IMR-90 (cell line): ENCODE measurements at regions not wholly inside any gene's neighbourhood (a gene's known extent, or its start where the extent isn't known, plus 50 kb on each side); places are given as distances from the start of the nearest gene placed in this dataset.
A peak's percentile ranks its signal among the peaks of the same experiment; 100 is the strongest.

Experiments used
- ATAC-seq: fragments of 200-7000 bp; cut with Tn5 transposase; 2 replicates; pipeline ENCODE4 v1.9.1; 2020; ENCODE audit warnings: low read depth, mild to moderate bottlenecking, moderate library complexity
- BruUV-seq: library from RNA; stranded (reverse); fragments of 400-500 nt; replicated peaks from 2 replicates; lab custom pipeline; 2021; lab: Mats Ljungman, UMichigan
- CTCF ChIA-PET: fragments of 300-600 bp; formaldehyde crosslinking; extraction: SDS; loops from one replicate; lab custom pipeline; 2021; ENCODE audit warnings: antibody characterized with exemption; lab: Yijun Ruan, JAX
- POLR2A ChIA-PET: fragments of 300-600 bp; sonication (Branson Sonifier 250); formaldehyde crosslinking; loops from one replicate; lab custom pipeline; 2022; ENCODE audit warnings: antibody characterized with exemption; ENCODE audit not compliant: unreplicated experiment; lab: Charles Lee
- DNase-seq: peaks from one replicate; pipeline ENCODE4 v3.0.0; 2013
- H2AFZ ChIP-seq: replicated peaks from 2 replicates; pipeline ENCODE3; 2013; ENCODE audit warnings: low read length, mild to moderate bottlenecking; ENCODE audit not compliant: poor library complexity
- H2AK5ac ChIP-seq: 2 replicates; pipeline ENCODE4 v1.6.1; 2013; ENCODE audit warnings: low read depth, low read length, inconsistent platforms
- H2AK9ac ChIP-seq: replicated peaks from 2 replicates; pipeline ENCODE3; 2013; ENCODE audit warnings: mild to moderate bottlenecking, low read depth, low read length, moderate library complexity; ENCODE audit not compliant: poor library complexity
- H2BK120ac ChIP-seq: 2 replicates; pipeline ENCODE4 v1.6.1; 2013; ENCODE audit warnings: low read depth, low read length, inconsistent platforms
- H2BK15ac ChIP-seq: 3 replicates; pipeline ENCODE4 v1.6.1; 2013; ENCODE audit warnings: low read depth, low read length, inconsistent platforms
- H2BK20ac ChIP-seq: 2 replicates; pipeline ENCODE4 v1.6.1; 2013; ENCODE audit warnings: low read depth, mild to moderate bottlenecking, inconsistent platforms, low read length, moderate library complexity
- H2BK5ac ChIP-seq: 2 replicates; pipeline ENCODE4 v1.6.1; 2013; ENCODE audit warnings: mild to moderate bottlenecking, low read depth, low read length, inconsistent platforms; ENCODE audit not compliant: poor library complexity, severe bottlenecking
- H3K14ac ChIP-seq: replicated peaks from 2 replicates; pipeline ENCODE4 v1.6.1; 2013; ENCODE audit warnings: low read depth, low read length, inconsistent platforms
- H3K18ac ChIP-seq: 2 replicates; pipeline ENCODE4 v1.6.1; 2013; ENCODE audit warnings: low read depth, low read length, control low read depth
- H3K23ac ChIP-seq: 2 replicates; pipeline ENCODE4 v1.6.1; 2013; ENCODE audit warnings: low read depth, low read length, inconsistent platforms
- H3K27ac ChIP-seq: 2 replicates; pipeline ENCODE4 v1.5.1; 2013; ENCODE audit warnings: mild to moderate bottlenecking, control low read depth, low read length; ENCODE audit not compliant: insufficient read depth
- H3K27me3 ChIP-seq: 2 replicates; pipeline ENCODE4 v1.6.1; 2013; ENCODE audit warnings: low read length; ENCODE audit not compliant: control insufficient read depth, insufficient read depth
- H3K36me3 ChIP-seq: 2 replicates; pipeline ENCODE4 v1.6.1; 2013; ENCODE audit warnings: low read length, mixed read lengths; ENCODE audit not compliant: control insufficient read depth, insufficient read depth
- H3K4ac ChIP-seq: 2 replicates; pipeline ENCODE4 v1.6.1; 2013; ENCODE audit warnings: low read depth, low read length, inconsistent platforms
- H3K4me1 ChIP-seq: 2 replicates; pipeline ENCODE4 v1.6.1; 2013; ENCODE audit warnings: low read length, mixed read lengths; ENCODE audit not compliant: control insufficient read depth, insufficient read depth
- H3K4me2 ChIP-seq: 2 replicates; pipeline ENCODE4 v1.6.1; 2013; ENCODE audit warnings: low read depth, mild to moderate bottlenecking, control low read depth, low read length, moderate library complexity
- H3K4me3 ChIP-seq: 2 replicates; pipeline ENCODE4 v1.5.1; 2013; ENCODE audit warnings: low read depth, mild to moderate bottlenecking, control low read depth, low read length, moderate library complexity; ENCODE audit not compliant: insufficient read depth
- H3K56ac ChIP-seq: 2 replicates; pipeline ENCODE4 v1.6.1; 2013; ENCODE audit warnings: low read length, inconsistent platforms; ENCODE audit not compliant: insufficient read depth; ENCODE audit errors: extremely low read depth
- H3K79me1 ChIP-seq, 2 experiments: 2 replicates each; pipeline ENCODE4 v1.6.1; 2013; ENCODE audit warnings: low read length in 2 of 2, inconsistent platforms in 1 of 2, low read depth in 1 of 2
- H3K9ac ChIP-seq: 2 replicates; pipeline ENCODE4 v1.6.1; 2013; ENCODE audit warnings: low read depth, low read length, control low read depth
- H3K9me1 ChIP-seq: 2 replicates; pipeline ENCODE4 v1.6.1; 2013; ENCODE audit warnings: low read length, inconsistent platforms; ENCODE audit not compliant: insufficient read depth
- H3K9me3 ChIP-seq: 2 replicates; pipeline ENCODE4 v1.6.1; 2013; ENCODE audit warnings: low read length; ENCODE audit not compliant: control insufficient read depth, insufficient read depth
- H4K20me1 ChIP-seq: 2 replicates; pipeline ENCODE4 v1.6.1; 2013; ENCODE audit warnings: low read length, inconsistent platforms; ENCODE audit not compliant: insufficient read depth
- H4K5ac ChIP-seq: 2 replicates; pipeline ENCODE4 v1.6.1; 2013; ENCODE audit warnings: mild to moderate bottlenecking, low read depth, low read length, control low read depth
- H4K8ac ChIP-seq, 2 experiments: 2 replicates each; pipeline ENCODE4 v1.6.1; 2013; ENCODE audit warnings: low read depth in 2 of 2, low read length in 2 of 2, control low read depth in 1 of 2, inconsistent platforms in 1 of 2
- H4K91ac ChIP-seq: 2 replicates; pipeline ENCODE4 v1.6.1; 2013; ENCODE audit warnings: low read depth, low read length, inconsistent platforms; ENCODE audit not compliant: insufficient read depth
- BHLHE40 ChIP-seq: fragments of 150-350 bp; IDR thresholded peaks from 2 replicates; pipeline ENCODE4 v1.6.1; 2016; ENCODE audit warnings: mild to moderate bottlenecking, low read depth, low read length
- CEBPB ChIP-seq: IDR thresholded peaks from 2 replicates; pipeline ENCODE4 v1.6.1; 2012; ENCODE audit warnings: low read depth, low read length, improper control_type of control experiment
- CHD1 ChIP-seq: IDR thresholded peaks from 2 replicates; pipeline ENCODE4 v1.6.1; 2012; ENCODE audit warnings: low read depth, low read length, improper control_type of control experiment
- CTCF ChIP-seq: conservative IDR thresholded peaks from 2 replicates; pipeline ENCODE4 v1.5.1; 2012; ENCODE audit warnings: mild to moderate bottlenecking, low read depth, low read length, improper control_type of control experiment
- ELK1 ChIP-seq: fragments of 150-350 bp; IDR thresholded peaks from 2 replicates; pipeline ENCODE4 v1.6.1; 2016; ENCODE audit warnings: low read depth, mild to moderate bottlenecking, low read length, moderate library complexity, borderline replicate concordance
- FOS ChIP-seq: fragments of 150-350 bp; IDR thresholded peaks from 2 replicates; pipeline ENCODE4 v1.6.1; 2016; ENCODE audit warnings: low read depth, low read length
- MAFK ChIP-seq: IDR thresholded peaks from 2 replicates; pipeline ENCODE4 v1.6.1; 2012; ENCODE audit warnings: low read depth, low read length, improper control_type of control experiment
- MAZ ChIP-seq: IDR thresholded peaks from 2 replicates; pipeline ENCODE4 v1.6.1; 2012; ENCODE audit warnings: low read depth, mild to moderate bottlenecking, low read length, improper control_type of control experiment, moderate library complexity, borderline replicate concordance
- MXI1 ChIP-seq: IDR thresholded peaks from 2 replicates; pipeline ENCODE4 v1.6.1; 2012; ENCODE audit warnings: low read depth, mild to moderate bottlenecking, low read length, moderate library complexity, borderline replicate concordance
- NFE2L2 ChIP-seq: fragments of 150-350 bp; IDR thresholded peaks from 2 replicates; pipeline ENCODE4 v1.6.1; 2016; ENCODE audit warnings: low read depth, mild to moderate bottlenecking, low read length
- POLR2A ChIP-seq: IDR thresholded peaks from 2 replicates; pipeline ENCODE4 v1.6.1; 2012; ENCODE audit warnings: mild to moderate bottlenecking, low read depth, low read length
- RAD21 ChIP-seq: IDR thresholded peaks from 2 replicates; pipeline ENCODE4 v1.6.1; 2012; ENCODE audit warnings: low read length, improper control_type of control experiment
- RCOR1 ChIP-seq: IDR thresholded peaks from 2 replicates; pipeline ENCODE4 v1.6.1; 2012; ENCODE audit warnings: mild to moderate bottlenecking, low read length, improper control_type of control experiment; ENCODE audit not compliant: insufficient replicate concordance
- RFX5 ChIP-seq: IDR thresholded peaks from 2 replicates; pipeline ENCODE4 v1.8.0; 2012; ENCODE audit warnings: low read depth, mild to moderate bottlenecking, low read length, moderate library complexity
- SMC3 ChIP-seq: fragments of 150-350 bp; IDR thresholded peaks from 2 replicates; pipeline ENCODE4 v1.6.1; 2016; ENCODE audit warnings: low read depth, mild to moderate bottlenecking, antibody characterized with exemption, low read length, moderate library complexity
- WGBS, 2 experiments: methylation state at CpG; one replicate each; pipeline versions ENCODE4 v1.1.5 to v1.1.7; 2013; ENCODE audit warnings: missing lambda C conversion rate in 2 of 2; ENCODE audit not compliant: insufficient read length in 1 of 2; ENCODE audit errors: extremely low coverage in 2 of 2; 5-methylcytosine and 5-hydroxymethylcytosine counted together
- dilution Hi-C: fragments of 300-500 bp; cut with HindIII; formaldehyde crosslinking; loops from one replicate; pipeline ENCODE4 v1.14.3; 2018; ENCODE audit warnings: low sequenced_read_pairs; ENCODE audit not compliant: unreplicated experiment
- in situ Hi-C: fragments of 300-500 bp; cut with MboI; formaldehyde crosslinking; loops from 3 replicates; pipeline ENCODE4 v1.14.3; 2019; ENCODE audit warnings: low sequenced_read_pairs, inconsistent platforms, mixed read lengths
- intact Hi-C: fragments of 100-400 bp; cut with micrococcal nuclease; formaldehyde crosslinking; loops from 2 replicates; pipeline ENCODE4 v1.10.0; 2022

GRCh38 chr11:8832571-8833260 lies 78.3 kb upstream of the AKIP1 start:
- H2AK9ac ChIP-seq = peak overlapping the region; percentile 98
- H2BK5ac ChIP-seq = peak overlapping the region; percentile 96
- H4K20me1 ChIP-seq = 0 out of 2 replicates have a peak, but pooled peaks cover 2% of the 10 kb centered on the region
- ATAC-seq = peak; percentile 89
- peak overlapping the region; percentile 90 for H3K27ac ChIP-seq
- H2BK20ac ChIP-seq = peak overlapping the region; percentile 97
- H3K9ac ChIP-seq = peak overlapping the region; percentile 17
- peak overlapping the region; percentile 97 for H2BK120ac ChIP-seq
- ChIA-PET POLR2A (interaction anchor here (0.8 to 0.9 kb wide), 2 partner anchors 39 to 150 kb away, joined by 3 to 38 read pairs; partner anchors contain the start of gene RPL27A), CTCF (interaction anchor here (0.6 to 0.7 kb wide), 2 partner anchors 34 to 82 kb away, joined by 3 to 4 read pairs; no protein-coding TSS in a partner anchor)
- H2AFZ ChIP-seq = peak overlapping the region; percentile 87
- peak overlapping the region; percentile 93 for H3K14ac ChIP-seq
- peak; percentile 83 for DNase-seq
- no TSS peak for BruUV-seq
- H3K9me3 ChIP-seq = no peaks in the 10 kb centered on the region
- peak overlapping the region; percentile 92 for H2BK15ac ChIP-seq
- peak overlapping the region; percentile 55 for H3K18ac ChIP-seq
- H4K91ac ChIP-seq = peak overlapping the region; percentile 98
- no peaks in the 10 kb centered on the region for H3K27me3 ChIP-seq
- 70% methylated on average over 2 of the region's 9 CpGs; no CpG with 5 or more reads in 1 of the 2 experiments for WGBS, 2 experiments
- peaks cover 18 to 87% of the 10 kb centered on the region in 2 experiments for H3K79me1 ChIP-seq
- dilution Hi-C loops = no loop called here
- H3K9me1 ChIP-seq = peaks cover 50% of the 10 kb centered on the region
- H3K4me2 ChIP-seq = peak overlapping the region; percentile 27
- peak overlapping the region; percentile 58; the same call in 1 of the 2 replicates for H3K56ac ChIP-seq
- H3K36me3 ChIP-seq = peaks cover 34% of the 10 kb centered on the region
- H4K5ac ChIP-seq = peak overlapping the region; percentile 54
- in situ Hi-C loops = no loop called here
- H2AK5ac ChIP-seq = peak overlapping the region; percentile 98
- H4K8ac ChIP-seq = peak overlapping the region; percentile 62 to 87; a peak in 3 of 4 replicates
- H3K4me1 ChIP-seq = peaks cover 33% of the 10 kb centered on the region
- no peak overlapping the region for H3K4me3 ChIP-seq
- peak overlapping the region; percentile 97 for H3K4ac ChIP-seq
- intact Hi-C loops = loop anchor here (5.0 kb wide), 1 partner anchor 305 kb away; no protein-coding TSS in a partner anchor
- H3K23ac ChIP-seq = peak overlapping the region; percentile 90
- TF ChIP-seq FOS (no peak), ELK1 (no peak), MAFK (no peak), RAD21 (no peak), RFX5 (no peak), MXI1 (no peak), CTCF (no peak), POLR2A (no peak), RCOR1 (no peak), CEBPB (no peak), BHLHE40 (no peak), SMC3 (no peak), NFE2L2 (no peak), CHD1 (no peak), MAZ (no peak)
